ENCODE measurements at regions not wholly inside any gene's neighbourhood (a gene's known extent, or its start where the extent isn't known, plus 50 kb on each side); places are given as distances from the start of the nearest gene placed in this dataset.

- ATAC-seq (no peak), DNase-seq (ENCODE audit: low spot score) (no peak)
- no peaks in the 10 kb centered on the region for H3K79me2 ChIP-seq (replicated peaks; ENCODE audit: insufficient read depth)
- H3K27me3 ChIP-seq (ENCODE audit: insufficient read depth) = no peaks in the 10 kb centered on the region
- Mint-ChIP-seq H3K9me3 (peaks cover 9% of the 10 kb centered on the region; the same call in 1 of the 3 replicates), H3K4me1 (peaks cover 8% of the 10 kb centered on the region; the same call in 2 of the 3 replicates), H3K4me3 (no peak overlapping the region), H3K36me3 (ENCODE audit: low read depth) (no peaks in the 10 kb centered on the region), H3K27ac (no peak overlapping the region), H3K27me3 (ENCODE audit: insufficient read depth, low read depth, poor library complexity) (peaks cover 5% of the 10 kb centered on the region)
- peaks cover 4% of the 10 kb centered on the region; the same call in 1 of the 2 replicates for H3K9me2 ChIP-seq (ENCODE audit: insufficient read depth)
- H2AFZ ChIP-seq = no peak overlapping the region
- H3K27ac ChIP-seq (ENCODE audit: low read depth) = no peak overlapping the region
- H3K4me2 ChIP-seq = no peak overlapping the region
- no peaks in the 10 kb centered on the region for H4K20me1 ChIP-seq (replicated peaks; ENCODE audit: insufficient read depth)
- 0 out of 2 replicates have a peak, but pooled peaks cover 6% of the 10 kb centered on the region for H3K4me1 ChIP-seq (ENCODE audit: insufficient read depth)
- H3F3A ChIP-seq (replicated peaks; ENCODE audit: low read depth) = no peaks in the 10 kb centered on the region
- no peak overlapping the region for H3K4me3 ChIP-seq
- no peak for TF ChIP-seq EZH2 (IDR thresholded peaks at IDR 0.05; ENCODE audit: low read depth, unreplicated experiment)
- TF ChIP-seq ZNF462 (CRISPR knock-in tag; IDR thresholded peaks at IDR 0.05) = no peak
- no peak for TF ChIP-seq POLR2AphosphoS5 (IDR thresholded peaks at IDR 0.05; ENCODE audit: low read depth)
- TF ChIP-seq ZNF331 (CRISPR knock-in tag; IDR thresholded peaks at IDR 0.05; ENCODE audit: low read depth) = no peak
- no peaks in the 10 kb centered on the region for H3K36me3 ChIP-seq (ENCODE audit: insufficient read depth)
These were observed 99.7 kb upstream of the CAV2 start for GRCh38 chr7:116399819-116400218.

- Histone ChIP-seq H3K4me3 (no peak overlapping the region), H3K4me1 (ENCODE audit: insufficient read depth) (0 out of 2 replicates have a peak, but pooled peaks cover 6% of the 10 kb centered on the region), H3K27ac (ENCODE audit: low read depth) (no peak overlapping the region), H3K4me2 (no peak overlapping the region), H2AFZ (peak overlapping the region; percentile 84; the same call in 1 of the 2 replicates), H3K79me2 (replicated peaks; ENCODE audit: insufficient read depth) (no peaks in the 10 kb centered on the region), H3F3A (replicated peaks; ENCODE audit: low read depth) (no peaks in the 10 kb centered on the region), H3K9me2 (ENCODE audit: insufficient read depth) (peaks cover 4% of the 10 kb centered on the region; the same call in 1 of the 2 replicates), H4K20me1 (replicated peaks; ENCODE audit: insufficient read depth) (no peaks in the 10 kb centered on the region), H3K27me3 (ENCODE audit: insufficient read depth) (no peaks in the 10 kb centered on the region), H3K36me3 (ENCODE audit: insufficient read depth) (no peaks in the 10 kb centered on the region)
- DNase-seq (ENCODE audit: low spot score) = no peak
- Mint-ChIP-seq H3K27me3 (ENCODE audit: insufficient read depth, low read depth, poor library complexity) (peaks cover 3% of the 10 kb centered on the region), H3K36me3 (ENCODE audit: low read depth) (no peaks in the 10 kb centered on the region), H3K27ac (peak overlapping the region; percentile 65; the same call in 1 of the 2 replicates), H3K9me3 (peaks cover 9% of the 10 kb centered on the region; the same call in 1 of the 3 replicates), H3K4me1 (peaks cover 8% of the 10 kb centered on the region; the same call in 2 of the 3 replicates), H3K4me3 (no peak overlapping the region)
- ATAC-seq = no peak
- TF ChIP-seq REST (IDR thresholded peaks at IDR 0.05; ENCODE audit: unreplicated experiment) = no peak
- no peak for TF ChIP-seq STAT1 (IDR thresholded peaks at IDR 0.05; ENCODE audit: unreplicated experiment)
- no peak for TF ChIP-seq POLR2AphosphoS5 (IDR thresholded peaks at IDR 0.05; ENCODE audit: low read depth)
- no peak for TF ChIP-seq CREB1 (CRISPR knock-in tag; IDR thresholded peaks at IDR 0.05; ENCODE audit: low read depth)
- no peak for TF ChIP-seq ZNF114 (CRISPR knock-in tag; IDR thresholded peaks at IDR 0.05)
- TF ChIP-seq ZNF331 (CRISPR knock-in tag; IDR thresholded peaks at IDR 0.05; ENCODE audit: low read depth) = no peak
- TF ChIP-seq EZH2phosphoT487 (IDR thresholded peaks at IDR 0.05; ENCODE audit: unreplicated experiment) = no peak
- no peak for TF ChIP-seq EZH2 (IDR thresholded peaks at IDR 0.05; ENCODE audit: low read depth, unreplicated experiment)
- TF ChIP-seq JUNB (IDR thresholded peaks at IDR 0.05; ENCODE audit: unreplicated experiment) = no peak
These were observed 99.0 kb upstream of the CAV2 start for GRCh38 chr7:116400522-116400921.

Data from GM23338 (cell line).